Glomerular visceral epithelial cell (primary cell): ENCODE measurements at regions not wholly inside any gene's neighbourhood (a gene's known extent, or its start where the extent isn't known, plus 50 kb on each side); places are given as distances from the start of the nearest gene placed in this dataset.

Experiments used
- DNase-seq: peaks from one replicate; pipeline ENCODE4 v3.0.0-alpha.2; 2016; ENCODE audit errors: extremely low spot score

GRCh38 chr18:10216791-10217190 is 237.6 kb upstream of the APCDD1 start:
- no peak for DNase-seq

DNA sequence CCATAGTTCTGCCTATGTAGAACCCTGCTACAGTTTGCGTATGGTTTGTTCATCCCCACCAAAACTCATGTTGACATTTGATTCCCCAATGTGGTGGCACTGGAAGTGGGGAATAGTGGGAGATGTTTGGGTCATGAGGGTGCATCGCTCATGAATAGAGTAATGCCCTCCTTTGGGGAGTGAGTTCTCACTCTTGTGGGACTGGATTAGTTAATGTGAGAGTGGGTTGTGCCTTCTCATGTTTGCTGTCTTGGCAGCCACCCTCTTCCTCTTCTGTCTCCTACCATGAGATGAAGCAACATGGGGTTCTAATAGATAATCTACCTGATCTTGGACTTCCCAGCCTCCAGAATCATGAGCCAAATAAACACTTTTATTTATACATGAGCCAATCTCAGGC is 237.2 kb upstream of the APCDD1 start:
- no peak for DNase-seq

DNA sequence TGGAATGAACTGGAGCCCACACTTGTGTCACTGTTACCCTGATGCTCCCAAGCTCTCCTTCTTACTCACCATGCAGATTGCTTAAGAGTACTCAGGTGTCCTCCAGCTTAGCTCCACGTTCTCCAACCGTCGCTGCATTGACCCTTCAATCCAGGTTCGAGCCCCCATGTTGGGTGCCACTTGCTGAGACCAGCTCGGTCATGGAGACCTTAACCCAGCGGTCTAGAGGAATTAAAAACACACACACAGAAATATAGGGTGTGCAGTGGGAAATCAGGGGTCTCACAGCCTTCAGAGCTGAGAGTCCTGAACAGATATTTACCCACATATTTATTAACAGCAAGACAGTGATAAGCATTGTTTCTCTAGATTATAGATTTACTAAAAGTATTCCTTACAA is 229.1 kb upstream of the APCDD1 start:
- no peak for DNase-seq

DNA sequence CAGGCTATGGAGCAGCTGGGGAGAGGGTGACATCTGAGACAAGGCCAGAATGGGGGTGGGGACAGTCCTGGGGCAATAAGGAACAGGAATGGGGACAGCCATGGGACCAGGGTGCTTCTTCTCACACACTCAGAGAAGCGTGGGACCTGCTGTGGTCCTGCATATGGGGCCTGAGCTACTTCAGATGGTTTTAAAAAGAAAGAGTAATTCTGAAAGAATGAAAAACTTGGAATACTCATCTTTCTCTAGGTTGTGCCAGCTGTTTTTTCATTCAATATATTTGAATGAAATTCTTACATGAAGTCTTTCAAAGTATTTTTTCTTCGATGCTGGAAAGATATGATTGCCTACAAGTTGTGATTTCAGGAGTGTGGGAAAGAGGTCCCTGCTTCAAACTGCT is 227.5 kb upstream of the APCDD1 start:
- no peak for DNase-seq

GRCh38 chr18:10228326-10228725 is 226.1 kb upstream of the APCDD1 start:
- no peak for DNase-seq

- no peak for DNase-seq
Observed at GRCh38 chr18:10229458-10229857, 225.0 kb upstream of the APCDD1 start.

GRCh38 chr18:10230072-10230471 is 224.4 kb upstream of the APCDD1 start:
- DNase-seq: peak; percentile 66

DNA sequence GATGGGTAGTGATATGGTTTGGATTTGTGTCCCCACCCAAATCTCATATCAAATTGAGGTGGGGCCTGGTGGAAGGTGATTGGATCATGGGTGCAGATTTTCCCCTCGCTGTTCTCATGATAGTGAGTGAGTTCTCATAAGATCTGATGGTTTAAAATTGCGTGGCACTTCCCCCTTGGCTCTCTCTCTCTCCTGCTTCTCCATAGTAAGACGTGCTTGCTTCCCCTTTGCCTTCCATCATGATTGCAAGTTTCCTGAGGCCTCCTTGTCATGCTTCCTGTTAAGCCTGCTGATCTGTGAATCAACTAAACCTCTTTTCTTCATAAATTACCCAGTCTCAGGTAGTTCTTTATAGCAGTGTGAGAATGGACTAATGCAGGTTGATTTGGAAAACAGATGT is 223.2 kb upstream of the APCDD1 start:
- DNase-seq: no peak

DNA sequence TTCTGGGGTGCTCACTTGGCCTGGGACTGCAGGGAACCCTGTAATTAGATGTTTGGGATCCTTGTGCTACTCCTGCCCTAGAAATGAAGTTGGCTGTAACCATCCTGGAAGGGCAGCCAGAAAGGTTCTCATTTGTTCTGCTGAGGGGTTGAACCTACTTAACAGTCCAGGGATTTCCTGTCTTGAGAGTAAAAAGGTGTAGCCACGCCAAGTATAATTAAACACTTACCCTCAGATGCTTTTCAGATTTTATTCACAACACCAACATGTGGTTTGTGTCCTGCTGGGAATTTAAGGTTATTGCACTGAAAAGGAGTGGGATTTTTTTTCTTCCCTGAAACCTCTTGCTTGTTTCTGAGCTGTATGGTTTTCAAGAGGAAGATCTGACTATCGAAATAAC is 222.4 kb upstream of the APCDD1 start:
- no peak for DNase-seq

DNA sequence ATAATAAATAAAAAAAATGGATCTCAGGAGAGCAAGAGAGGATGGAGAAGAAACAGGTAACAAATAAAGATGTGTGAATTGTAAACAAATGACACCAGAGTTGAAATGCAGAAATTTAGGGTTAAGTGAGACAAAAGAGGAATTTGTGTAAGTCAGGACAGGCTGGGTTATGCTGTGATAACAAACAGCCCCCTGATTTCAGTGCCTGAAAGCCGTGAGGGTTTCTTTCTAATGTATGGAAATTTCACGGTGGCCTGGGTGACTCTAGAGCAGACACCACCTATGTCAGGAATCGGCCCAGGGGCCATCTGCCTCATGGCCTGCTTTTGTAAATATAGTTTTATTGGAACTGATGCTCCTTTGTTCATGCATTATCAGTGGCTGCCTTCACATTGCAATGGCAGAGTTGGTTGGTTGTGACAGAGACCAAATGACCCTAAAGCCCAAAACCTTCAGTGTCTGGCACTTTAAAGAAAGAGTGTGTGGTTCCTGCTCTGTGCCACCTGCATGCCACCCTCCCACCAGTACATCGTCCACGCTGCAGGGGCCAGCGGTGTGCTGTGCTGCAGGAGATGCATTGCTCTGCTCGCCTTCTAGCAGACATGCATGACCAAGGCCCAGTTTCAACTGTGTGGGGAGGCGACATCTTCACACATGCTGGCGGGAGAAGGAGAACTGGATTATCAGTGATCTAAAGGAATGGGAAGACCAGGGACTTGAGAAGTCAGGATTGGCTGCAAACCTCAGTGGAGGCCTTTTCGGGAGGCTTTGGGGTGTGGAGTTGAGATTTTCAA is 221.2 kb upstream of the APCDD1 start:
- no peak for DNase-seq

DNA sequence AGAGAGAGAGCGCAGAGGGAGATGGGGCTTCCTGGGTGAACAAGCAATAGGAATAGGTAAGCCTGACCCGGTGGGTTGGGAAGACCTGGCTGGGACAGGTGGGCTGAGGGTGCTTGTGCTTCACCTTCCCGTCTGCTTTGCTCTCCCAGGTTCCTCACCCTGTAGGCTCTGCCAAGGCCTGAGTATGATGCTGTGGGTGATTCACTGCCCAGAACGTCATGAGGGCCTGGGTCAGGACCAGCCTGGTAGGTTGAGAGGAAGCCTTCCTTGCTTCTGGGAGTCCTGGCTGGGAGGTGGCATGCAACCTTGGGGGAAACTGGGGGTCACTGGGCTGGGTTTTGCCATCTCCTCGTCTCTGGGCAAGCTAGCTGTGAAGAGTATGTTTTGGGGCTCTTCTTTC is 220.2 kb upstream of the APCDD1 start:
- no peak for DNase-seq

GRCh38 chr18:10234912-10235660 is 219.3 kb upstream of the APCDD1 start:
- peak; percentile 26 for DNase-seq

DNA sequence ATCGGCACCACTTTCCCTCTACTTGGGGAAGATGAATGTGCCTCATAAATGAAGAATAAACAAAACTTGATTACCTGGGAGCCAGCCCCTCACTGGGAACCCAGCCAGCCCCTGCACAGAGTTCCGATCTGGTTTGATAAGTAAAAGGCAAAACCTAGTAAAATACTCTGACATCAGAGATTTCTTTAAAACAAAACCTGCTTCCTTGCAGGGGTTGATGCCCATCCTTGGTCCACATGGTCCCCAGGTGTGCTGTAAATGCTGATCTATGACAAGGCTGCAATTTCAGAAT is 218.8 kb upstream of the APCDD1 start:
- no peak for DNase-seq

DNA sequence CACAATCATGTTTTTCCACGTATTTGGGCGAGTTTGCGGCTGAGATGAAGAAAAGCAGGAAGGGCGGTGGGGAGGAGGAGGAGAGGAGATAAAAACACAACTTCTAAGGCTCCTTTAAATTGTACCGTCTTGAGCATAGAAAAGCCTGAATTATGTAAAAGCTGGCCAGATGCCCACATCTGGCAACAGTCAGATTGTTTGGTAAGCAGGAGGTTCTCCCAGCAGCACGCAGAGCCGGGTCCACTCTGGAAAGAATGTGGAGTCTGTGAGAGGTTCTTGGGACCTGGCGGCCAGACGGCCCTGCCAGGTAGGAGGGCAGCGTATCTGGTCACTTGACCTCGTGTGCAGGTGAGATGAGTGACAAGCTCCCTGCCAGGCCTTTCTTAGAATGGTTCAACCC is 215.3 kb upstream of the APCDD1 start:
- DNase-seq: no peak

GRCh38 chr18:10239991-10240634 is 214.3 kb upstream of the APCDD1 start:
- DNase-seq: no peak

- DNase-seq: no peak
Observed at GRCh38 chr18:10240973-10241372, 213.5 kb upstream of the APCDD1 start.

GRCh38 chr18:10241579-10241978 is 212.9 kb upstream of the APCDD1 start:
- DNase-seq: no peak

GRCh38 chr18:10242936-10243680 is 211.3 kb upstream of the APCDD1 start:
- DNase-seq: no peak

GRCh38 chr18:10244341-10244740 is 210.1 kb upstream of the APCDD1 start:
- no peak for DNase-seq

GRCh38 chr18:10245031-10245845 is 209.2 kb upstream of the APCDD1 start:
- no peak for DNase-seq

DNA sequence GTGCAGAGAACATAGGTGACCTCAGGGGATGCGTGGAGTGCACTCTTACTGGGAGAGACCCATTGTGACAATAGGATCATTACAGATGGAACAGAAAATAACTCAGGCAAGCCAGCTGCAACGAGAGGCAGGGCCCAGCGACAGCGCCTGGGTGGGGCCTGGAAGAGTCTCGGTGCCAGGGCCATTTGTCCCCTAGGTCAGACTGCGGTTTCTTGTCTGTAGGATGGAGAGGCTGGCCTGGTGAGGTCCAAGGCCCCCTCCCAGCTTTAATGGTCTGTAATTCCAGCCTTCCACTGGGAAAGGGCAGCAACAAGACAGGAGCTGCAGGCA is 208.6 kb upstream of the APCDD1 start:
- DNase-seq: no peak
